D721Med (cell line): ENCODE measurements at regions not wholly inside any gene's neighbourhood (a gene's known extent, or its start where the extent isn't known, plus 50 kb on each side); places are given as distances from the start of the nearest gene placed in this dataset.

ENCODE experiments used
- DNase-seq: peaks from one replicate; pipeline ENCODE4 v3.0.0; 2011; ENCODE audit warnings: low spot score; ENCODE audit not compliant: insufficient read length
- FAIRE-seq: peaks from 2 replicates; lab custom pipeline; 2011; peaks lifted over from hg19 to GRCh38; lab: Jason Lieb, UNC
- CTCF ChIP-seq: IDR thresholded peaks from 2 replicates; pipeline ENCODE4 v1.5.1; 2012; ENCODE audit warnings: mild to moderate bottlenecking, control low read depth; ENCODE audit not compliant: insufficient read depth; ENCODE audit errors: missing control alignments

GRCh38 chr7:22669692-22670421 is 57.1 kb upstream of the IL6 start:
- no peak for TF ChIP-seq CTCF
- FAIRE-seq, result no peak

GRCh38 chr7:22668971-22669401 is 58.0 kb upstream of the IL6 start:
- FAIRE-seq, result no peak

More at GRCh38 chr7:22669692-22670421, 57.1 kb upstream of the IL6 start:
- DNase-seq, result no peak

GRCh38 chr7:22667562-22668239 is 59.3 kb upstream of the IL6 start:
- DNase-seq, result no peak
- FAIRE-seq, result no peak
- TF ChIP-seq CTCF, result no peak

More at GRCh38 chr7:22668971-22669401, 58.0 kb upstream of the IL6 start:
- DNase-seq, result no peak
- TF ChIP-seq CTCF, result no peak

GRCh38 chr7:22667187-22667561 is 59.8 kb upstream of the IL6 start:
- FAIRE-seq, result no peak
- TF ChIP-seq CTCF, result no peak

GRCh38 chr7:22666732-22667131 is 60.3 kb upstream of the IL6 start:
- FAIRE-seq (no peak), DNase-seq (no peak)
- no peak for TF ChIP-seq CTCF

More at GRCh38 chr7:22667187-22667561, 59.8 kb upstream of the IL6 start:
- no peak for DNase-seq

- no peak for FAIRE-seq
- DNase-seq, result no peak
- TF ChIP-seq CTCF, result no peak
Measured at GRCh38 chr7:22665923-22666322, 61.1 kb upstream of the IL6 start.
